Neural progenitor cell (in vitro differentiated cells): ENCODE measurements at regions not wholly inside any gene's neighbourhood (a gene's known extent, or its start where the extent isn't known, plus 50 kb on each side); places are given as distances from the start of the nearest gene placed in this dataset.

Experiments
- DNase-seq: peaks from one replicate; pipeline ENCODE4 v3.0.0-alpha.2; 2016; ENCODE audit warnings: low spot score
- H2AFZ ChIP-seq: fragments of 200-600 bp; sonication (generic); replicated peaks from 2 replicates; pipeline ENCODE4 v1.6.1; 2016; ENCODE audit warnings: antibody characterized with exemption
- H3F3A ChIP-seq: fragments of 200-600 bp; sonication (generic); 2 replicates; pipeline ENCODE4 v1.6.1; 2016; ENCODE audit warnings: antibody characterized with exemption, low read depth
- H3K27ac ChIP-seq: fragments of 200-600 bp; sonication (generic); 2 replicates; pipeline ENCODE4 v1.5.1; 2016; ENCODE audit warnings: mild to moderate bottlenecking
- H3K27me3 ChIP-seq: fragments of 200-600 bp; sonication (generic); 2 replicates; pipeline ENCODE4 v1.6.1; 2016; ENCODE audit warnings: mild to moderate bottlenecking, moderate library complexity
- H3K36me3 ChIP-seq: fragments of 200-600 bp; sonication (generic); 2 replicates; pipeline ENCODE4 v1.5.1; 2016
- H3K4me1 ChIP-seq: fragments of 200-600 bp; sonication (generic); 2 replicates; pipeline ENCODE4 v1.6.1; 2016; ENCODE audit warnings: mixed run types
- H3K4me2 ChIP-seq: fragments of 200-600 bp; sonication (generic); 2 replicates; pipeline ENCODE4 v1.6.1; 2016
- H3K4me3 ChIP-seq: fragments of 200-600 bp; sonication (generic); 2 replicates; pipeline ENCODE4 v1.5.1; 2016
- H3K79me2 ChIP-seq: fragments of 200-600 bp; sonication (generic); 2 replicates; pipeline ENCODE4 v1.6.1; 2016; ENCODE audit warnings: low read depth
- H3K9ac ChIP-seq: fragments of 200-600 bp; sonication (generic); 2 replicates; pipeline ENCODE4 v1.6.1; 2016
- H3K9me3 ChIP-seq: fragments of 200-600 bp; sonication (generic); 2 replicates; pipeline ENCODE4 v1.5.1; 2016; ENCODE audit warnings: low read depth
- H4K20me1 ChIP-seq: fragments of 200-600 bp; sonication (generic); 2 replicates; pipeline ENCODE4 v1.6.1; 2016; ENCODE audit warnings: low read depth
- H3K27ac Mint-ChIP-seq: 3 replicates; pipeline ENCODE4 v1.8.0; 2021; ENCODE audit warnings: mixed read lengths
- H3K27me3 Mint-ChIP-seq: 2 replicates; pipeline ENCODE4 v1.8.0; 2022; ENCODE audit warnings: low read depth, mild to moderate bottlenecking, inconsistent platforms, moderate library complexity, mixed read lengths; ENCODE audit not compliant: insufficient read depth
- H3K36me3 Mint-ChIP-seq: 3 replicates; pipeline ENCODE4 v1.8.0; 2021; ENCODE audit warnings: mixed read lengths
- H3K4me1 Mint-ChIP-seq: 3 replicates; pipeline ENCODE4 v1.8.0; 2021; ENCODE audit warnings: mixed read lengths
- H3K4me3 Mint-ChIP-seq: 3 replicates; pipeline ENCODE4 v1.8.0; 2021; ENCODE audit warnings: mild to moderate bottlenecking, moderate library complexity, mixed read lengths
- H3K9me3 Mint-ChIP-seq: 3 replicates; pipeline ENCODE4 v1.8.0; 2020; ENCODE audit warnings: mixed read lengths
- EZH2 ChIP-seq: fragments of 200-600 bp; sonication (generic); IDR thresholded peaks from 2 replicates; pipeline ENCODE4 v1.6.1; 2017; ENCODE audit warnings: antibody characterized with exemption, mild to moderate bottlenecking, moderate library complexity
- EZH2phosphoT487 ChIP-seq: fragments of 200-600 bp; sonication (generic); IDR thresholded peaks from 2 replicates; pipeline ENCODE4 v1.6.1; 2017; ENCODE audit warnings: antibody characterized with exemption
- TF ChIP-seq, protein P1 (sequence below): fragments of 200-600 bp; sonication (generic); IDR thresholded peaks from 2 replicates; pipeline ENCODE4 v1.5.1; 2017; ENCODE audit warnings: antibody characterized with exemption, mild to moderate bottlenecking

DNA sequence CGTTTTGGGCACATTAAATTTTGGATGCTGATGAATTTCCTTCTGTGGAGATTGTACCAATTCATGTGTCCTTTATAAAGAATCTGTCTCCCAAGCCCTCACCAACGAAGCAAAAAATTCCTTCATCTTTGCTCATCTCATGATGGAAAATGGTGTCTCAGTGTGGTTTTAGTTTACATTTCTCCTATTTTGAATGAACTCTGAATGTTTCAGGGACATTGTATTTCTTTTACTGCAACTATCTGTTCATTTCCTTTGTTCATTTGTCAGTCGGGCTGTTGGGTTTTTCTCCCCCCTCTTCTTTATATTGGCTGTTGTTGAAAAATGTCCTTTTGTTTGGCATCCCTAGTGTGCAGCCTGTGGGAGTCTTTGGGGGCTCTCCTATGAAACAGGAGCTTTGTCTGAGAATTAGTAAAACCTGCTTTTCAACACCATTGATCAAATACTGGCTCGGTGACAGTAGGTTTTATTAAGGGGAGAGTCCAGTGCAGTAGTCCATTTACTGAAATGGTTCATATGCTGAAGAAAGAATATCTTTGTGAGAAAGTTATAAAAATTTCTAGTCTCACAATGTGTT is 91.3 kb upstream of the C1QTNF9B start:
- peaks cover 33% of the 10 kb centered on the region for H3K4me1 Mint-ChIP-seq
- Histone ChIP-seq H3K27me3 (no peaks in the 10 kb centered on the region), H3K4me3 (no peak overlapping the region), H3K4me1 (peaks cover 6% of the 10 kb centered on the region), H3K4me2 (no peak overlapping the region), H2AFZ (peak overlapping the region; percentile 4), H4K20me1 (no peaks in the 10 kb centered on the region), H3K36me3 (no peaks in the 10 kb centered on the region), H3K9ac (no peak overlapping the region), H3K27ac (no peak overlapping the region), H3K9me3 (no peaks in the 10 kb centered on the region), H3K79me2 (no peaks in the 10 kb centered on the region), H3F3A (no peaks in the 10 kb centered on the region)
- H3K27ac Mint-ChIP-seq = no peak overlapping the region
- H3K27me3 Mint-ChIP-seq = peaks cover 2% of the 10 kb centered on the region
- no peak for TF ChIP-seq EZH2phosphoT487
- TF ChIP-seq, protein P1, sequence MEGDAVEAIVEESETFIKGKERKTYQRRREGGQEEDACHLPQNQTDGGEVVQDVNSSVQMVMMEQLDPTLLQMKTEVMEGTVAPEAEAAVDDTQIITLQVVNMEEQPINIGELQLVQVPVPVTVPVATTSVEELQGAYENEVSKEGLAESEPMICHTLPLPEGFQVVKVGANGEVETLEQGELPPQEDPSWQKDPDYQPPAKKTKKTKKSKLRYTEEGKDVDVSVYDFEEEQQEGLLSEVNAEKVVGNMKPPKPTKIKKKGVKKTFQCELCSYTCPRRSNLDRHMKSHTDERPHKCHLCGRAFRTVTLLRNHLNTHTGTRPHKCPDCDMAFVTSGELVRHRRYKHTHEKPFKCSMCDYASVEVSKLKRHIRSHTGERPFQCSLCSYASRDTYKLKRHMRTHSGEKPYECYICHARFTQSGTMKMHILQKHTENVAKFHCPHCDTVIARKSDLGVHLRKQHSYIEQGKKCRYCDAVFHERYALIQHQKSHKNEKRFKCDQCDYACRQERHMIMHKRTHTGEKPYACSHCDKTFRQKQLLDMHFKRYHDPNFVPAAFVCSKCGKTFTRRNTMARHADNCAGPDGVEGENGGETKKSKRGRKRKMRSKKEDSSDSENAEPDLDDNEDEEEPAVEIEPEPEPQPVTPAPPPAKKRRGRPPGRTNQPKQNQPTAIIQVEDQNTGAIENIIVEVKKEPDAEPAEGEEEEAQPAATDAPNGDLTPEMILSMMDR = no peak
- peaks cover 41% of the 10 kb centered on the region for H3K36me3 Mint-ChIP-seq
- no peak for DNase-seq
- H3K9me3 Mint-ChIP-seq = peaks cover 3% of the 10 kb centered on the region
- no peak overlapping the region for H3K4me3 Mint-ChIP-seq

DNA sequence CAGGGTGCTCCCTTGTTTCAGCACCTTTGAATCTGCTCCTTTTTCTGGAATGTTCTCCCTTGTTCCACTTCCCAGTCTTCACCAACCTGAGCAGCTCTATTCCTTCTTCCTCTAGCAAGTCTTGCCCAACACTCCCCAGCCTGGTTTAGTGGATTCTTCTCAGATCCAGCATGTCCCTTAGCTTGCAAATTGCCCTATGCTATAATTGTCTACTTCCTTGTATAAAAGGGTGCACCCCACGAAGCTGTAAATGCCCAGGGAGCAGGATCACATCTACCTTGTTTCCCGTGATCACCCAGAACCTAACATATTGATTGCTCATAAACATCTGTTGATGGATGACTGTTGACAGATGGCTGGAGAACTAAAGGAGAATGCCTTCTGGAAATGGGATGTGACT is 93.2 kb upstream of the C1QTNF9B start:
- Mint-ChIP-seq H3K36me3 (peaks cover 38% of the 10 kb centered on the region), H3K4me3 (no peak overlapping the region), H3K9me3 (peaks cover under 1% of the 10 kb centered on the region), H3K27me3 (peaks cover 2% of the 10 kb centered on the region), H3K27ac (no peak overlapping the region), H3K4me1 (peaks cover 25% of the 10 kb centered on the region)
- Histone ChIP-seq H3K4me1 (peaks cover 6% of the 10 kb centered on the region), H3K9me3 (no peaks in the 10 kb centered on the region), H3K79me2 (no peaks in the 10 kb centered on the region), H3F3A (no peaks in the 10 kb centered on the region), H3K9ac (no peak overlapping the region), H3K4me2 (no peak overlapping the region), H3K27ac (no peak overlapping the region), H2AFZ (no peak overlapping the region), H4K20me1 (no peaks in the 10 kb centered on the region), H3K27me3 (no peaks in the 10 kb centered on the region), H3K4me3 (no peak overlapping the region), H3K36me3 (no peaks in the 10 kb centered on the region)
- TF ChIP-seq EZH2phosphoT487 = no peak
- no peak for TF ChIP-seq EZH2
- TF ChIP-seq, protein P1 = no peak
- no peak for DNase-seq

DNA sequence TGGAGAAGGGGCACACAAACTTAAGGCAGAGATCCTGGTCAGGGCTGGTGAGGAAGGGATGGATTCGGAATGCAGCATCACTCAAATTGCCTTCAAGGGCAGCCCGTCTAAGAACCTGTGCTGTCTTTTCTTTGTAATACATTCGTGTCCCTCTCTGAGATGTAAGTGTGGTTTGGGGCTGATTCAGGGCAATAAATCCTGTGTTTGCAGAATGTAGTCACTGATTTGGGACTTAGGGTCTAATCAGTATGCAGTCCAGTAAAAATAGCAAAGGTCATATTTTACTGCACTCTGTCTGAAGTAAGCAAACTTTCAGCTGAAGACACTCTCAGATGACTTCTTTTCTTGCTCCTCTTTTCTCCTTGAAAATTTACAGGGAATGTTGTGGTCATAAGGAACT is 93.8 kb upstream of the C1QTNF9B start:
- Mint-ChIP-seq H3K27ac (no peak overlapping the region), H3K36me3 (peaks cover 39% of the 10 kb centered on the region), H3K4me3 (no peak overlapping the region), H3K27me3 (peaks cover 2% of the 10 kb centered on the region), H3K9me3 (peaks cover 7% of the 10 kb centered on the region), H3K4me1 (peaks cover 22% of the 10 kb centered on the region)
- Histone ChIP-seq H3K9ac (no peak overlapping the region), H3K27ac (no peak overlapping the region), H3F3A (no peaks in the 10 kb centered on the region), H3K9me3 (no peaks in the 10 kb centered on the region), H3K36me3 (no peaks in the 10 kb centered on the region), H4K20me1 (no peaks in the 10 kb centered on the region), H3K4me3 (no peak overlapping the region), H2AFZ (no peak overlapping the region), H3K79me2 (no peaks in the 10 kb centered on the region), H3K4me1 (peaks cover 6% of the 10 kb centered on the region), H3K27me3 (no peaks in the 10 kb centered on the region), H3K4me2 (no peak overlapping the region)
- TF ChIP-seq EZH2phosphoT487 (no peak), EZH2 (no peak)
- TF ChIP-seq, protein P1 = no peak
- DNase-seq = no peak
